GM10847 (cell line): ENCODE measurements at regions not wholly inside any gene's neighbourhood (a gene's known extent, or its start where the extent isn't known, plus 50 kb on each side); places are given as distances from the start of the nearest gene placed in this dataset.

Experiments
- POLR2A ChIP-seq: IDR thresholded peaks from 2 replicates; pipeline ENCODE4 v1.6.1; 2011; ENCODE audit not compliant: insufficient read length; ENCODE audit errors: extremely low read depth

- TF ChIP-seq POLR2A, result no peak
Observed at GRCh38 chr20:60868316-60868891, 383.7 kb upstream of the CDH4 start.

GRCh38 chr20:60869087-60869486, 383.0 kb upstream of the CDH4 start:
- no peak for TF ChIP-seq POLR2A

- no peak for TF ChIP-seq POLR2A
Observed at GRCh38 chr20:60869625-60870024, 382.4 kb upstream of the CDH4 start.

GRCh38 chr20:60870040-60870439, 382.0 kb upstream of the CDH4 start:
- TF ChIP-seq POLR2A, result no peak

GRCh38 chr20:60872224-60872623, 379.8 kb upstream of the CDH4 start:
- TF ChIP-seq POLR2A, result no peak

DNA sequence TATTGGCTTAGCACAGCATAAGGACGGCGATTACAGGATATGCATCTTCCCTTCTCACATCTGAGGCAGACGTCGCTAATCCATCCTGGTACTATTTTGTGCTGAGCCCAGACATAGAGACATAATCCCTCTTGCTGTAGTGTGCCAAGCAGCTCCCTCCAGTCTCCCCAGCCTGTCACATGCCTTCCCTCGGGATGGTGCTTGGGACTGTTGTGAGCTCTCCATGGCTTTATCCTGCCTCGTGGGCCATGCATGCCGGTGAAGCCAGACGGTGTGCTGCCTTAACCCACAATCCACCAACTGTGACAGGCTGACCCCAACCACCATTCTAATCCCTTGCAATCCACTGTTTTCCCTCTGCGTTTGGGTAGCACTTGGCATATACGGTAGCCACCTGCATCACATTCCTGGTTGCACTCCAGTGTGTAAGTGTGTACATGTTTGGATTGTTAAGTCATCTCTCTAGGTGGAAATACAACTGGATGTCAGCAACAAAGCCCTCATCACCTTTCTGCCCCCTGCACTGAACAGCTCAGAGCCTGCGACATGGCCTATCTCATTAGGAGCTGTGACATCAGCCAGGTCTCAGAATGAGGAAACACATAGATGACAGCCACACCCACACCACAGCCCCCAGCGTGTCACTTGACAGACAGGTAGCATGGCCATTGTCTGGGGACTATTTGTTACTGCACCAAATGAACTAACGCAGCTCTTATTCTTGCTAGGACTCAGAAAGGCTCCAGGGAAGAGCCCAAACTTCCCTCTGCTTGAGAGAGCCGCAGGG, 374.8 kb upstream of the CDH4 start:
- TF ChIP-seq POLR2A, result no peak

GRCh38 chr20:60882836-60883235, 369.2 kb upstream of the CDH4 start:
- no peak for TF ChIP-seq POLR2A

DNA sequence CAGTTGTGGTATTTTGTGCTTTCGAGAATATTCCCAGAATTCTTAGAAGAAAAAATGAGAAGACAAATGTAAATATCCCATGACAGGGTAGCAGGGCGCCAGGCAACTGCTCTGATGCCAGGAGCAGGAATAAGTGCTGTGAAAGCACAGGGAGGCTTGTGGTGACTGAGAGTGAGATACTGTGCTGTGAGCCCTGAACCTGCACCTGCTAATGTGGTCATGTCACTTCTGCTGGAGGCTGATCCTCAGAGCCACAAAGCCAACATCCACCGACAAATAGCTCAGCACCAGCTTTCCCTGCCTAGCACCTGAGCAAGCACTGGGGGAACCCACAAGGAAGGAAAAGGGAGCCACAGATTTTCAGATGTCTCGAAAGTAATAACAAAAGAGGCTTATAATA, 368.6 kb upstream of the CDH4 start:
- TF ChIP-seq POLR2A, result no peak

DNA sequence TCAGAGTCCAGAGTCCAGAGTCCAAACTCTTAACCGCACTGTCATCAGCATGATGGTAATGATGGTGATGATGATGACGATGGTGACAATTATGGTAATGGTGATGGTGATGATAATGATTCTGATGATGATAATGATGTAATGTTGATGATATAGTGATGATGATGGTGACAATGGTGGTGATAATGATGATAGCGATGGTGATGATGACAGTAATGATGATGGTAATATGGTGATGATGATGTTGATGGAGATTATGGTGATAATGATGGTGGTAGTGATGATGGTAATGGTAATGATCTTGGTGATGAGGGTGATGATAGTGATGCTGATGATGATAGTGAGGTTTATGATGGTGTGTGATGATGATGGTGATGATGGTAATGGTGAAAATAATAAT, 367.8 kb upstream of the CDH4 start:
- TF ChIP-seq POLR2A, result no peak

- no peak for TF ChIP-seq POLR2A
Observed at GRCh38 chr20:60888771-60889170, 363.3 kb upstream of the CDH4 start.

GRCh38 chr20:60892095-60892813, 359.8 kb upstream of the CDH4 start:
- no peak for TF ChIP-seq POLR2A

- no peak for TF ChIP-seq POLR2A
Observed at GRCh38 chr20:60894091-60894490, 358.0 kb upstream of the CDH4 start.

DNA sequence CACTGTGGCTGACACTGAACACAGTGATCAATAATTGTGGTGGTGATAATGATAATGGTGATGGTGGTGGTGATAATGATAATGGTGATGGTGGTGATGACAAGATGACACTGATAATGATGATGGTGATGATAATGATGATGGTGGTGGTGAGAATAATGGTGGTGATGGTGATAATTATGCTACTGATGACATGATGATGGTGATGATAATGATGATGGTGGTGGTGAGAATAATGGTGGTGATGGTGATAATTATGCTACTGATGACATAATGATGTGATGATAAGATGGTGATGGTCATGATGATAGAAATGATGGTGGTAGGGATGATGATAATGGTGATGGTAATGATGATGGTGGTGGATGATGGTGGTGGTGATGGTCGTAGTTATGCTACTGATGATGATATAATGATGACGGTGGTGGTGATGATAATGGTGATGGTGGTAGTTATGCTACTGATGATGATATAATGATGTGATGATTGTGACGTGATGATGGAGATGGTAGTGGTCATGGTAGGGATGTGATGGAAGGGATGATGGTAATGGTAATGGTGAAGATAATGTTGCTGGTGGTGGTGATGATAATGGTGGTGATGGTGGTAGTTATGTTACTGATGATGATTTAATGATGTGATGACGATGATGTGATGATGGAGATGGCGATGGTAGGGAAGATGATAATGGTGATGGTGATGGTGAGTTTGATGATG, 356.5 kb upstream of the CDH4 start:
- no peak for TF ChIP-seq POLR2A

DNA sequence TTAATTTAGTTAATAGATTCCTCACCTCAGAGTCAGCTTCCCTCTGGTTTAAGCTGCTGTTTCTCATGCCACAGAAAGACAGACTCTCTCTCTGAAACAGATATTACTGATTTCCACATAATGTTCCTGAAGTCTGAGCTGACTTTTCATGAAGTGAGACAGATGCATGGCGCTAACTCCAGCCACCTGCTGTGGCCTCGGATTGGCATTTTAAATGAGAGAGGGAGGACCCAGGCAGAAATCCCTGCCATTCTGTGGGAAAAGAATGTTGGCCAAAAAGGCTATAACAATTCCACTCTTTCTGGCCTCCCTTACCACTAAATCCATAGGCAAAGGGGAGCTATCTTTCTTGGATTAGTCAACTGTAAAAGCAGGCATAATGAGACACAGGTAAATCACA, 354.1 kb upstream of the CDH4 start:
- TF ChIP-seq POLR2A, result no peak

GRCh38 chr20:60899320-60899719, 352.7 kb upstream of the CDH4 start:
- TF ChIP-seq POLR2A, result no peak

- TF ChIP-seq POLR2A, result no peak
Observed at GRCh38 chr20:60900618-60901017, 351.4 kb upstream of the CDH4 start.
